Pancreas (tissue), 10 donors: ENCODE measurements at regions not wholly inside any gene's neighbourhood (a gene's known extent, or its start where the extent isn't known, plus 50 kb on each side); places are given as distances from the start of the nearest gene placed in this dataset.

ENCODE experiments used
- ATAC-seq, 4 donors: fragments of 200-7000 bp; cut with Tn5 transposase; one replicate each; pipeline versions ENCODE4 v1.8.0 to v1.9.1; 2020; ENCODE audit warnings: mild to moderate bottlenecking in 4 of 4, moderate library complexity in 4 of 4
- DNase-seq, 6 donors: peaks; one replicate each; pipeline ENCODE4 v3.0.0-alpha.2; 2020
- FAIRE-seq: peaks from 2 replicates; lab custom pipeline; 2012; peaks lifted over from hg19 to GRCh38; lab: Jason Lieb, UNC
- H3K27ac ChIP-seq, 4 donors: fragments of 200-600 bp; sonication (generic); 1 replicate in 3 of 4; 2 replicates in 1 of 4; pipeline versions ENCODE4 v1.5.0 to v1.8.0; 2020
- H3K27me3 ChIP-seq, 4 donors: fragments of 200-600 bp; one replicate each; pipeline ENCODE4 v1.8.0; 2021
- H3K36me3 ChIP-seq, 3 donors: fragments of 200-600 bp; sonication (generic) in 1 of 3; one replicate each; pipeline versions ENCODE4 v1.5.0 to v1.8.0; 2020 to 2021
- H3K4me1 ChIP-seq, 3 donors: fragments of 200-600 bp; one replicate each; pipeline ENCODE4 v1.8.0; 2021
- H3K4me3 ChIP-seq, 4 donors: fragments of 200-600 bp; sonication (generic) in 2 of 4; one replicate each; pipeline versions ENCODE4 v1.5.0 to v1.8.0; 2020 to 2021
- H3K9me3 ChIP-seq, 4 donors: fragments of 200-600 bp; one replicate each; pipeline ENCODE4 v1.8.0; 2021
- CTCF ChIP-seq, 4 donors: fragments of 200-600 bp; sonication (generic) in 3 of 4; IDR thresholded peaks; one replicate each; pipeline versions ENCODE4 v1.5.0 to v1.8.0; 2021; ENCODE audit warnings: antibody characterized with exemption in 4 of 4
- WGBS, 2 donors: extraction: QIAGEN DNeasy Blood & Tissue Kit; methylation state at CpG; one replicate each; pipeline ENCODE4 v1.1.7; 2013; 5-methylcytosine and 5-hydroxymethylcytosine counted together
- intact Hi-C, 3 donors: fragments of 100-400 bp; cut with DNase I; formaldehyde crosslinking; loops; one replicate each; pipeline versions ENCODE4 v1.11.1 to v1.14.2; 2022
- donor health status: healthy with polysubstance abuse.
- donor health status: DM: no; HTN: no; CAD: no; lungs with moderate emphysema.
- donor health status: DM: no; HTN: no; CAD: no.
- donor health status: control.
- donor health status: control.
- donor health status: Bipolar disorder and iron deficiency.
- donor health status: DM: yes; HTN: yes; CAD: no.
- donor health status: DM: no; HTN: no; CAD: no.
- donor health status: DM: no; HTN: no; CAD: no.
- donor health status: DM: yes; HTN: yes; CAD: no.

DNA sequence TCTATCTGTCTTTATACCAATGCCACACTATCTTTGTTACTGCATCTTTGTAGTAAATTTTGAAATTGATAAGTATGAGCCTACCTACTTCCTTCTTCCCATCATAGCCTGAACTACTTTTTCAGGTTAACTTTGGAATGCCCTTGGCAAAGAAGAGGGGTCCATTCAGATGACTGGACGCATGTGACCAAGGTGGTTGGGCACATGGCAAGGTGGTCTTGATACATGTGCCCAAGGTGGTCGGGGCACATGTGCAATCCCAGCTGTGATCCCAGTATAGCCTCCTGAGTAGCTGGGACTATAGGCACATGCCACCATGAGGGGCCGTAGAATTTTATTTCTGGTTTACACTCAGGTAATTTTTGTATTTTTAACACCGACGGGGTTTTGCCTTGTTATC lies 330.2 kb downstream of the GABRB3 start:
- Histone ChIP-seq H3K36me3 (no peaks in the 10 kb centered on the region), H3K27me3 (no peaks in the 10 kb centered on the region), H3K4me3 (no peak overlapping the region), H3K4me1 (no peaks in the 10 kb centered on the region), H3K9me3 (no peaks in the 10 kb centered on the region), H3K27ac (no peak overlapping the region)
- no peak for ATAC-seq
- DNase-seq = no peak
- 69 to 83% methylated on average over 5 of the region's 5 CpGs for WGBS, 2 donors
- FAIRE-seq = no peak
- intact Hi-C loops = no loop called here
- TF ChIP-seq CTCF (IDR thresholded peaks at IDR 0.05) = no peak

GRCh38 chr15:26439681-26440080 lies 333.2 kb downstream of the GABRB3 start:
- TF ChIP-seq CTCF (IDR thresholded peaks at IDR 0.05) = no peak
- FAIRE-seq (no peak), DNase-seq (no peak), ATAC-seq (no peak)
- H3K4me3 ChIP-seq = no peak overlapping the region
- no peak overlapping the region for H3K27ac ChIP-seq
- H3K36me3 ChIP-seq = no peaks in the 10 kb centered on the region
- no peaks in the 10 kb centered on the region for H3K9me3 ChIP-seq
- no peaks in the 10 kb centered on the region for H3K4me1 ChIP-seq
- no peaks in the 10 kb centered on the region for H3K27me3 ChIP-seq
- intact Hi-C loops = no loop called here
- 46 to 47% methylated on average over 3 of the region's 3 CpGs for WGBS, 2 donors

- H3K27ac ChIP-seq = peak overlapping the region in 2 of 4 donors; percentile 25 to 64
- DNase-seq (no peak), ATAC-seq (peak in 3 of 4 donors; percentile 18 to 63 (median 35)), FAIRE-seq (no peak)
- TF ChIP-seq CTCF (IDR thresholded peaks at IDR 0.05) = no peak
- no peaks in the 10 kb centered on the region for H3K27me3 ChIP-seq
- H3K4me1 ChIP-seq = no peaks in the 10 kb centered on the region
- H3K9me3 ChIP-seq = no peaks in the 10 kb centered on the region
- intact Hi-C loops = no loop called here
- no peak overlapping the region for H3K4me3 ChIP-seq
- WGBS, 2 donors = 37 to 40% methylated on average over 6 of the region's 6 CpGs
- no peaks in the 10 kb centered on the region for H3K36me3 ChIP-seq
Observed at GRCh38 chr15:26438718-26439117, 334.1 kb downstream of the GABRB3 start.

DNA sequence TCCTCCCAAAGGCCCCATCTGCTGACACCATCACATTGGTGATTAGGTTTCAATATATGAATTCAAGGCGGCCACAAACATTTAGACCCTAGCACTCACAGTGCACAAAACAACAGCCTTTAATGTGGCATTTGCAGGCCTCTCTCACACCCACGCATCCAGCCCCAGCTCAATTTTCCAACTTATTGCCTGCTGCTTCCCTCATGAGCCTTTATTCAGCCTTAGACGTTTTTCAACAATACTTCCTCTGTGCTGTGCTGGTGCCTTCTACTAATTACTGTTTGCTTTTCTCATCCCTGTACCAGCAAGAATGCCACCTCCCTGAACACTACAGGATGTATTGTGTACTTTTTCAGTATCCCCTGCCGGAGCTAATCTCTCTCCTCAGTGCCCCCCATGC lies 334.6 kb downstream of the GABRB3 start:
- DNase-seq (peak in 2 of 6 donors; percentile 11 to 18), FAIRE-seq (no peak), ATAC-seq (peak; percentile 73 to 90 (median 86))
- Histone ChIP-seq H3K27ac (peak overlapping the region; percentile 23 to 64 (median 34)), H3K27me3 (no peaks in the 10 kb centered on the region), H3K4me1 (no peaks in the 10 kb centered on the region), H3K36me3 (no peaks in the 10 kb centered on the region), H3K9me3 (no peaks in the 10 kb centered on the region), H3K4me3 (no peak overlapping the region)
- no peak for TF ChIP-seq CTCF (IDR thresholded peaks at IDR 0.05)
- intact Hi-C loops = no loop called here
- 30 to 34% methylated on average over 4 of the region's 4 CpGs for WGBS, 2 donors

DNA sequence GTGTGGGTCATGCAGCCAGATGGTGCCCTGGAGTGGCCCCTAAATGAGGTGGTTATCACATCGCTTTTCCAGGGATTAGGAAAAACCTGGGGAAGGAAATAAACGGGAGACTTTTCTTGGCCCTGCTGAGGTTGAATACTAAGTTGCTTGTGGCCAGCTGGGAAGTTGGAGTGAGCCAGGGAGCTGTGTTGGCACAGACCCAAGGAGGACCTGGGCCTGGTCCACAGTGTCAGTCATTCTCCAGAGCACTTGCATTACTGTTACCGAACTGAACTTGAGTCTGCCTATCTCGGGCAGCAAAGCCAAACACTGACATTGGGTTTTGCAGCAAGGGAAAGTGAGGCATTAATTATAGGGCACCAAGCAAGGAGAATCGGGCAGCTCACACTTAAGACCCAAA lies 339.0 kb downstream of the GABRB3 start:
- FAIRE-seq (no peak), ATAC-seq (no peak), DNase-seq (peak in 1 of 6 donors; percentile 17)
- intact Hi-C loops = no loop called here
- H3K27ac ChIP-seq = no peak overlapping the region
- H3K27me3 ChIP-seq = no peaks in the 10 kb centered on the region
- no peaks in the 10 kb centered on the region for H3K36me3 ChIP-seq
- H3K4me1 ChIP-seq = no peaks in the 10 kb centered on the region
- WGBS, 2 donors = 57 to 58% methylated on average over 5 of the region's 5 CpGs
- no peak for TF ChIP-seq CTCF (IDR thresholded peaks at IDR 0.05)
- no peak overlapping the region for H3K4me3 ChIP-seq
- H3K9me3 ChIP-seq = peaks cover 0 to 4% (median 0%) of the 10 kb centered on the region in 4 donors
